Keratinocyte (primary cell): ENCODE measurements at regions not wholly inside any gene's neighbourhood (a gene's known extent, or its start where the extent isn't known, plus 50 kb on each side); places are given as distances from the start of the nearest gene placed in this dataset.

Experiments used
- DNase-seq: peaks from one replicate; pipeline ENCODE4 v3.0.0-alpha.2; 2011; ENCODE audit warnings: low read depth, missing footprints, low spot score
- FAIRE-seq: peaks from 2 replicates; lab custom pipeline; 2011; peaks lifted over from hg19 to GRCh38; lab: Jason Lieb, UNC
- H2AFZ ChIP-seq: 2 replicates; pipeline ENCODE4 v1.6.0; 2012; ENCODE audit warnings: low read length, control low read depth, inconsistent platforms; ENCODE audit not compliant: control insufficient read depth
- H3K27ac ChIP-seq: 2 replicates; pipeline ENCODE4 v1.5.1; 2011; ENCODE audit warnings: low read length; ENCODE audit not compliant: control insufficient read depth, insufficient read depth
- H3K27me3 ChIP-seq: 3 replicates; pipeline ENCODE4 v1.6.0; 2011; ENCODE audit warnings: low read length; ENCODE audit not compliant: control insufficient read depth, insufficient read depth; ENCODE audit errors: extremely low read depth
- H3K36me3 ChIP-seq, 2 experiments: 2 replicates in 1 of 2; 3 replicates in 1 of 2; pipeline ENCODE4 v1.5.1; 2011; ENCODE audit warnings: low read length in 2 of 2, mild to moderate bottlenecking in 1 of 2; ENCODE audit not compliant: control insufficient read depth in 2 of 2, insufficient read depth in 2 of 2; ENCODE audit errors: extremely low read depth in 1 of 2
- H3K4me1 ChIP-seq: 3 replicates; pipeline ENCODE4 v1.5.1; 2011; ENCODE audit warnings: low read length; ENCODE audit not compliant: control insufficient read depth, insufficient read depth; ENCODE audit errors: extremely low read depth
- H3K4me2 ChIP-seq: 3 replicates; pipeline ENCODE4 v1.6.0; 2011; ENCODE audit warnings: low read depth, low read length; ENCODE audit not compliant: control insufficient read depth, insufficient read depth; ENCODE audit errors: extremely low read depth
- H3K4me3 ChIP-seq, 3 experiments: fragments of 200-600 bp in 1 of 3; sonication (generic) in 1 of 3; 2 replicates in 2 of 3; 3 replicates in 1 of 3; pipeline ENCODE4 v1.5.1; 2011 to 2016; ENCODE audit warnings: low read length in 3 of 3, mild to moderate bottlenecking in 3 of 3, control low read depth in 2 of 3, inconsistent platforms in 1 of 3, low read depth in 1 of 3, mixed read lengths in 1 of 3, mixed run types in 1 of 3, moderate library complexity in 1 of 3; ENCODE audit not compliant: control insufficient read depth in 2 of 3, insufficient read depth in 2 of 3; ENCODE audit errors: extremely low read depth in 1 of 3
- H3K79me2 ChIP-seq: 2 replicates; pipeline ENCODE4 v1.6.0; 2012; ENCODE audit warnings: low read length; ENCODE audit not compliant: control insufficient read depth, insufficient read depth
- H3K9ac ChIP-seq: 3 replicates; pipeline ENCODE4 v1.6.0; 2011; ENCODE audit warnings: low read length; ENCODE audit not compliant: control insufficient read depth, insufficient read depth; ENCODE audit errors: extremely low read depth
- H3K9me1 ChIP-seq: 3 replicates; pipeline ENCODE4 v1.6.0; 2011; ENCODE audit warnings: low read length; ENCODE audit not compliant: control insufficient read depth, insufficient read depth; ENCODE audit errors: extremely low read depth
- H3K9me3 ChIP-seq: 2 replicates; pipeline ENCODE4 v1.5.1; 2012; ENCODE audit warnings: low read depth, low read length; ENCODE audit not compliant: control insufficient read depth
- H4K20me1 ChIP-seq: 3 replicates; pipeline ENCODE4 v1.6.0; 2011; ENCODE audit warnings: low read length; ENCODE audit not compliant: control insufficient read depth, insufficient read depth; ENCODE audit errors: extremely low read depth
- EZH2 ChIP-seq: IDR thresholded peaks from one replicate; pipeline ENCODE4 v1.6.1; 2012; ENCODE audit warnings: inconsistent platforms, mild to moderate bottlenecking, low read length, moderate library complexity
- dilution Hi-C: fragments of 300-500 bp; cut with MboI; formaldehyde crosslinking; loops from one replicate; pipeline ENCODE4 v1.7.0; 2020; ENCODE audit warnings: low sequenced_read_pairs; ENCODE audit not compliant: extremely low pct_ligation_motif_present
- TF ChIP-seq, protein P1 (sequence below), 3 experiments: IDR thresholded peaks in 1 of 3; conservative IDR thresholded peaks in 1 of 3; optimal IDR thresholded peaks in 1 of 3; 2 replicates in 2 of 3; 3 replicates in 1 of 3; pipeline versions ENCODE3 to v1.5.1; 2011; ENCODE audit warnings: low read length in 3 of 3, mild to moderate bottlenecking in 3 of 3, moderate library complexity in 2 of 3, control low read depth in 1 of 3, inconsistent platforms in 1 of 3; ENCODE audit not compliant: insufficient read depth in 2 of 3; ENCODE audit errors: extremely low read depth in 1 of 3

DNA sequence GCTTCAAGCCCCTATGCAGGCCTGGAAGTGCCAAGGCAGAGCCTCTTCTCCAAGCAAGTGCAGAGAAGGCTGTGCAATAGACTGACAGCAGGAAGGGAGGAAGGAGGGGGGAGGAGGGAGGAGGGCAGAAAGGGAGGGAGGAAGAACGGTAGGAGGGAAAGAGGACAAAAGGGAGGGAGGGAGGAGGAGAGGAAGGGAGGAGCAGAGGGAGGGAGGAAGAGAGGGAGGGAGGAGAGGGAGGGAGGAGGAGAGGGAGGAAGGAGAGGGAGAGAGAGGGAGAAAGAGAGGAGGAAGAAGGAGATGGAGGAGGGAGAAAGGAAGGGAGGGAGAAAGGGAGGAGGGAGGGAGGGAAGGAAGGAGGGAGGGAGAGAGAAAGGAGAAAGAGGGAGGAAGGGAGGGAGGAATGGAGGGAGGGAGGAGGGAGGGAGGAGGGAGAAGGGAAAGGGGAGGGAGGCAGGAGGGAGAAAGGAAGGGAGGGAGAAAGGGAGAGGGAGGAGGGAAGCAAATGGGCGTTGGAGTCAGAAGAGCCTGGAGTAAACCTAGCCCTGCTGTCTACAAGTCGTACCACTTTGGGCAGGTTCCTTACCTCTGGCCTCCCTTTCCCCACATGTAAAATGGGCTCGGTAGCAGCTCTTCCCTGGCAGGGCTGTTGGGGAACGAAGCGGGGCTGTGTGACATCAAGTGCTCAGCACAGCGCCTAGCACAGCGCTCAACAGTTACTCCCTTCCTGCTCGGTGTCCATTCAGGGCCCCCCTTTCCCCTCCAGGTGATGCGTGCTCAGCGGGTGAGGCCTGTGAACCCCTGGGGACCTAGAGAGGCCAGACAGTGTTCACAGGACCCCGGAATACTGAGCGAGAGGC is 244.6 kb downstream of the NPHP4 start:
- Histone ChIP-seq H2AFZ (no peak overlapping the region), H4K20me1 (no peaks in the 10 kb centered on the region), H3K36me3 (no peaks in the 10 kb centered on the region), H3K79me2 (no peaks in the 10 kb centered on the region), H3K4me1 (no peaks in the 10 kb centered on the region), H3K9me3 (no peaks in the 10 kb centered on the region), H3K4me2 (no peak overlapping the region), H3K9ac (no peak overlapping the region), H3K4me3 (no peak overlapping the region), H3K9me1 (no peaks in the 10 kb centered on the region), H3K27ac (no peak overlapping the region), H3K27me3 (peaks cover 11% of the 10 kb centered on the region)
- TF ChIP-seq, protein P1, sequence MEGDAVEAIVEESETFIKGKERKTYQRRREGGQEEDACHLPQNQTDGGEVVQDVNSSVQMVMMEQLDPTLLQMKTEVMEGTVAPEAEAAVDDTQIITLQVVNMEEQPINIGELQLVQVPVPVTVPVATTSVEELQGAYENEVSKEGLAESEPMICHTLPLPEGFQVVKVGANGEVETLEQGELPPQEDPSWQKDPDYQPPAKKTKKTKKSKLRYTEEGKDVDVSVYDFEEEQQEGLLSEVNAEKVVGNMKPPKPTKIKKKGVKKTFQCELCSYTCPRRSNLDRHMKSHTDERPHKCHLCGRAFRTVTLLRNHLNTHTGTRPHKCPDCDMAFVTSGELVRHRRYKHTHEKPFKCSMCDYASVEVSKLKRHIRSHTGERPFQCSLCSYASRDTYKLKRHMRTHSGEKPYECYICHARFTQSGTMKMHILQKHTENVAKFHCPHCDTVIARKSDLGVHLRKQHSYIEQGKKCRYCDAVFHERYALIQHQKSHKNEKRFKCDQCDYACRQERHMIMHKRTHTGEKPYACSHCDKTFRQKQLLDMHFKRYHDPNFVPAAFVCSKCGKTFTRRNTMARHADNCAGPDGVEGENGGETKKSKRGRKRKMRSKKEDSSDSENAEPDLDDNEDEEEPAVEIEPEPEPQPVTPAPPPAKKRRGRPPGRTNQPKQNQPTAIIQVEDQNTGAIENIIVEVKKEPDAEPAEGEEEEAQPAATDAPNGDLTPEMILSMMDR (optimal IDR thresholded peaks at IDR 0.05 in 1 of 3, IDR thresholded peaks at IDR 0.05 in 1 of 3, conservative IDR thresholded peaks at IDR 0.05 in 1 of 3; ENCODE audit: extremely low read depth in 1 of 3, insufficient read depth in 2 of 3, low read length in 3 of 3) = no peak
- TF ChIP-seq EZH2 = no peak
- DNase-seq = no peak
- dilution Hi-C loops = no loop called here
- no peak for FAIRE-seq

DNA sequence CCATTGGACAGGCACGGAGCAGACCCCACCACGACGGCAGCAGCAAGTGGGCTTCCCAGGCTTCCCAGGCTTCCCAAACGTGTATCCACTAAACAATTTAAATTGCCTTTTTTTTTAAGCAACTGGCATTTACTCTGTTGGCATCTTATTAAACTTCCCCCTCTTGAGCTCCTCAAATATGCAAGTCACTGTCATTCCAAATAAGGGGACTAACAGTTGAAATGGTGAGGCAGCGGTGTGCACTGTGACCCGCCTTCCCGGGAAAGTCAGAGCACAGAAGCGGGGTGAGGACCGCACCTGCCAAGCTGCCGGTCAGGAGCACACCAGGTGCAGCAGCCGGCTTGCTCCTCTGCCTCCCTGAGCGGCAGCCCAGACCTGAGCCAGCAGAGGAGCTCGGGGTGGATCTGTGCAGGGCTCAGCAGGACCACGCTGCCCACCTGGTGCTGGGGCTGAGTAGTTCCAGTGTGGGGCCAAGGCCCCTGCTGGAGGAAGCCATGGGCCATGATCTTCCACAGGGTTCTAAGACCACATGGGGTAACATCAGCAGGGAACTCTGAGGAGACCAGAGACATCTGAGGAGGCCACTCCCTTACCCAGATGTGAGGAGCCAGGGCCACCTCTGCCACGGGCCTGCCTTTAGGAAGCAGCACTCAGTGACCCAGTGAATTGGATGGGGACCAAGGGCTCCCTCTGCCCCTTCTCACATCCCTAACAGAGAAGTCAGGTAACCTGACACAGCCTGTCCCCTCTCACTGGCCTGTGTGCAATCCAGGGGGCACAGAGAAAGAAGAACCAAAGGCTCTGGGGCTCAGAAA is 245.4 kb downstream of the NPHP4 start:
- H3K27me3 ChIP-seq = peaks cover 11% of the 10 kb centered on the region
- H3K9ac ChIP-seq = no peak overlapping the region

More for the DNA sequence above, 245.4 kb downstream of the NPHP4 start:
- DNase-seq (no peak), FAIRE-seq (no peak)
- Histone ChIP-seq H3K4me2 (no peak overlapping the region), H3K9me3 (no peaks in the 10 kb centered on the region), H3K27ac (no peak overlapping the region), H3K79me2 (no peaks in the 10 kb centered on the region), H4K20me1 (no peaks in the 10 kb centered on the region), H3K4me3 (no peak overlapping the region), H3K9me1 (no peaks in the 10 kb centered on the region), H2AFZ (no peak overlapping the region), H3K4me1 (peaks cover under 1% of the 10 kb centered on the region), H3K36me3 (no peaks in the 10 kb centered on the region)
- dilution Hi-C loops = no loop called here
- TF ChIP-seq EZH2 = no peak
- TF ChIP-seq, protein P1 (optimal IDR thresholded peaks at IDR 0.05 in 1 of 3, IDR thresholded peaks at IDR 0.05 in 1 of 3, conservative IDR thresholded peaks at IDR 0.05 in 1 of 3; ENCODE audit: extremely low read depth in 1 of 3, insufficient read depth in 2 of 3, low read length in 3 of 3) = no peak
